HG02973 (cell line): ENCODE measurements at regions not wholly inside any gene's neighbourhood (a gene's known extent, or its start where the extent isn't known, plus 50 kb on each side); places are given as distances from the start of the nearest gene placed in this dataset.
A peak's percentile ranks its signal among the peaks of the same experiment; 100 is the strongest.
"Not testable (repeated sequence)": the region's sequence is repeated elsewhere in the genome, so short reads cannot be mapped to it uniquely, and the experiment has no call there.

ENCODE experiments used
- ATAC-seq: cut with Tn5 transposase; IDR thresholded peaks from one replicate; pipeline ENCODE4 v1.9.1; 2021; ENCODE audit warnings: moderate library complexity; ENCODE audit not compliant: unreplicated experiment

DNA sequence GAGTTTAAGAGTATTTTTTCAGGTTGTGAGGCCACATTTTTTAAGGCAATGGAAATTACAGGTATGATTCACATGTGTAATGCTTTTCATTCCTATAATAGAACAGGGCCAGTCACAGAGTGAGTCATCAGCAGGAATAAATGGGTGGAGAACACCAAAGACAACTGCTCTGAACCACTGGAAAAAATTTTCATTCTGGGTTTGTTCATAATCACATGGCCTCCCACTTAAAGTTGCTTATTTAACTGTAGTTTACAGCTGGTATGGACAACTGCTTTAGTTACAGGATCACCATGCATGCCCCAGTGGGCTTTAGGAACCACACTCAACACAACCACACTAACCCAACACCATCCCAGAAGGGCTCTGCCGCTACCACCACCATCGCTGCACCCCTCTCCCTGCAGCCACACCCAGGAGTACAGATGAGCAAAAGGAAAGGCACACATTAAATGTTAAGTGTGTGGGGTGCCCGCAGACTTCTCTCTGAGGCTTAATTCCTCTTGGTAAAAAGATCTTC, 107.0 kb upstream of the DST start:
- no peak for ATAC-seq

DNA sequence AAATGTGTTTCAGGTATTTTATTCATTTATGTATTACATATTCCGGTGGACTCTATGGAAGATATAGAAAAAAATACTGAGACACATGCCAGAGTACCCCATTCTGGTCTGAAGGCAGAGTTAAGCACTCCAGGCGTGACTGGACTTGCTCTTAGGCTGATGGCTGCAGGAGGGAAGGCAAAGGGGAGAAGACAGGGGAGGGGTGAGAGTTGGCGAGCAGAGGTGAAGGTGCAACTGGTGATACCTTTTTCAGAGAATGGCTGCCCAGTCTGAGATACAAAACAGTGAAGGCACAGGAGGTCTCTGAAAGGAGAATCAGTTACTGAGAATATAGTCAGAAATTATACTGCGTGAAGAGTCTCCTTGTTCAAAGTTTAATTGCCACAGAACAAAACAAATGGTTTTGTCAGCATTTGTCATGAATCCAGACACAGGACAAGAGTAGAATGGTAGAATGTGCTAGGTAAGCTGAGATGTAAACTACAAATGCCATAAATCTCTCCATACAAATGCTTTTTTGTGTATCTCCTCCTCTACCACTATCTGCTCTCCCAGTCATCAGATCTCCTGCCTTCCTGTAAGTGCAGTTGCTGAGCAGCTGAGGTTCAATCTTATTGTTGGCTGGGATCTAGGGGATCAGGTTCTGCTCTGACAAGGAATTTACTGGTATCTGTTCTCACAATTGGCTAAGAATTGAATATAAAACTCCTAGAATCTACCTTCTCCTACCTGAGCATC, 104.2 kb upstream of the DST start:
- no peak for ATAC-seq

DNA sequence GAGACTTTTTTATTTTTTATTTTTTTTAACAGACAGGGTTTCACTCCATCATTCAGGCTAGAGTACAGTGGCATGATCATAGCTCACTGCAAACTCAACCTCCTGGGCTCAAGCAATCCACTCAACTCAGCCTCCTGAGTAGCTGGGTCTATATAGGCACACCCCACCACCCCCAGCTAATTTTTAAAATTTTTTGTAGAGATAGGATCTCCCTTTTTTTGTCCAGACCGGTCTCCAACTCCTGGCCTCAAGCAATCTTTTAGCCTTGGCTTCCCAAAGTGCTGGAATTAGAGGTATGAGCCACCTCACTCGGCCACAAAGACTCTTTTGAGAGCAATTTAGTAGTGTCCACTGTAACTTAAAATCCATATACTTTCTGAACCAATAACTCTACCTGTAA, 103.3 kb upstream of the DST start:
- no peak for ATAC-seq

- no peak for ATAC-seq
Measured at GRCh38 chr6:56745081-56745480, 102.4 kb upstream of the DST start.

GRCh38 chr6:56744528-56744927, 101.8 kb upstream of the DST start:
- ATAC-seq, result no peak

DNA sequence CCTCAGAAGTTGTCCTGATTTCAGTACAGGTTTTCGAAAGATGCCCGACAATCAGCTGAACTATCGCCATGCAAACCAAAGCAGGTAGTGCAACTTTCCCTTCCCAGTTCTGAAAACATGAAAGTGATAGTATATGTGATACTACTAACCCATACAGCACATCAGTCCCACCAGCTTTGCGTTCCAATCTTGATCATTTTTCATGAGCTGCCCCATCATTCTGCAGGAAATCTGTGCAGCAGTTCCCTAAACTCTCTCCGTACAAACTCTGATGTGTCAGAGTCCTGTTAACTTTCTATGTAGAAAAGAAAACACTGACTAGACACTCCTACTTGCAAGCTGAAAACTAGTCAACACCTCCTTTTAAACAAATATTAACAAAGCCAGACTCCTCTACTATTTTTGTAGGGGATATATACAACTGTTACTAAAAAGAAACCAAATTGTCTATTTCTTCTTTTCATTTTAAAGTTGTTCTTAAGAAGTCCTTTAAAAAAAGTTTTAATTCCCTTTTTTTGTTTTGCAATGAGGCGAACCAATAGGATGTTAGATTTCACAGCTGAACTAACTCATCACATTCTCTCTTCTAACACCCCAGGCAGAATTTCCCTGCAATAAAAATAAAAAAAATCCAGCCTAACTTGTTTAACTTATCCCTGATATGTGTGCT, 99.6 kb upstream of the DST start:
- peak; percentile 70 for ATAC-seq

GRCh38 chr6:56741472-56741871, 98.8 kb upstream of the DST start:
- no peak for ATAC-seq

DNA sequence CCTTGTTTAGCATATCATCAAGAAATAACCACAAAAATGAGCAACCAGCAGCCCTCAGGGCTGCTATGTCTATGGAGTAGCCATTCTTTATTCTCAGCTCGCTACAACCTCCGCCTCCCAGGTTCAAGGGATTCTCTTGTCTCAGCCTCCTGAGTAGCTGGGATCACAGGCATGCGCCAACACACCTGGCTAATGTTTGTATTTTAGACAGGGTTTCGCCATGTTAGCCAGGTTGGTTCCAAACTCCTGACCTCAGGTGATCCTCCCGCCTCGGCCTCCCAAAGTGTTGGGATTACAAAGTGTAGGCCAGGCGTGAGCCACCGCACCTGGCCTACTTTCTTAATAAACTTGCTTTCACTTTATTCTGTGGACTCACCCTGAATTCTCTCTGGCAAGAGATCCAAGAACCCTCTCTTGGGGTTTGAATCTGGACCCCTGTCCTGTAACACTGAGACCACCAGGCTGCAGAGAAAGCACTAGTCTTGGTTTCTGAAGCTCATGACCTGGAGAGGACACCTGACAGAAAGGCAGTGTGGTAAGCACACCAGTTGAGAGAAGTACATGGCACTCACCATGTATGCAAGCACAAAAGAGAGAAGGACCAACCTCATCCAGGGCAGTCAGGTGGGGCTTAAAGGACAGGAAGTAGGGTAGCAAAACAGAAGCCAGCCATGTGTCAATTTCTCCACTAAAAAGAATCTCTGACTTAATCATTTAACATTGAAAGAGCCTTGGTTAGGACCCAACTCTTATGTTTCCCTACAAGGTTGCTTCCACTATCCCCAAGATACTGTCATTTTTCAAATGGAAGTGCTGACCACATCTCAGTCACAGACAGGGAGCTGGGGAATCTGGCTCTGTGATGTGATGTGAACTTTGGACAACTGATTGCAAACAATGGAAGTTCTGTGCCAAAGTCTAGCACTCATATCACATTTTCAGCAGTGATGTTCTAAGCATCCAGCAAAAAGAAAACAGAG, 97.4 kb upstream of the DST start:
- no peak for ATAC-seq

- no peak for ATAC-seq
Measured at GRCh38 chr6:56736804-56737203, 94.1 kb upstream of the DST start.

- ATAC-seq, result no peak
Measured at GRCh38 chr6:56734335-56734734, 91.6 kb upstream of the DST start.

- ATAC-seq, result no peak
Measured at GRCh38 chr6:56733211-56733697, 90.6 kb upstream of the DST start.

DNA sequence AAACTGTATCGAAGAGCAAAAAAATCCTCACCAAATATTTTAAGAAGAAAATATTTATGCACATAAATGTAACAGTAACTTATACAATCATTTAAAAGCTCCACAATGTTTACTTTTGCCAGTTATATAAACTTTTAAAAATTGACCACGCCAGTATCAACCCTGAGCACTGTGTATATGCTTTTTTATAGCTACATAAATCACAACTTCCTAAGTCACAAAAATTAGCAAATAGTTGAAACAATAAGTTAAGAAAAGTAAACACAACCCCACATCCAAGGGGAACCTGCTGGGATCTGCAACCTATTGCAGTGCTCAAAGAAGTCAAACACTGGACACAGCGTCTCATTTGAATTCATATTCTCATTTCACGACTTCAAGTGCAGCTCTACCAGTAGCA, 89.8 kb upstream of the DST start:
- no peak for ATAC-seq

DNA sequence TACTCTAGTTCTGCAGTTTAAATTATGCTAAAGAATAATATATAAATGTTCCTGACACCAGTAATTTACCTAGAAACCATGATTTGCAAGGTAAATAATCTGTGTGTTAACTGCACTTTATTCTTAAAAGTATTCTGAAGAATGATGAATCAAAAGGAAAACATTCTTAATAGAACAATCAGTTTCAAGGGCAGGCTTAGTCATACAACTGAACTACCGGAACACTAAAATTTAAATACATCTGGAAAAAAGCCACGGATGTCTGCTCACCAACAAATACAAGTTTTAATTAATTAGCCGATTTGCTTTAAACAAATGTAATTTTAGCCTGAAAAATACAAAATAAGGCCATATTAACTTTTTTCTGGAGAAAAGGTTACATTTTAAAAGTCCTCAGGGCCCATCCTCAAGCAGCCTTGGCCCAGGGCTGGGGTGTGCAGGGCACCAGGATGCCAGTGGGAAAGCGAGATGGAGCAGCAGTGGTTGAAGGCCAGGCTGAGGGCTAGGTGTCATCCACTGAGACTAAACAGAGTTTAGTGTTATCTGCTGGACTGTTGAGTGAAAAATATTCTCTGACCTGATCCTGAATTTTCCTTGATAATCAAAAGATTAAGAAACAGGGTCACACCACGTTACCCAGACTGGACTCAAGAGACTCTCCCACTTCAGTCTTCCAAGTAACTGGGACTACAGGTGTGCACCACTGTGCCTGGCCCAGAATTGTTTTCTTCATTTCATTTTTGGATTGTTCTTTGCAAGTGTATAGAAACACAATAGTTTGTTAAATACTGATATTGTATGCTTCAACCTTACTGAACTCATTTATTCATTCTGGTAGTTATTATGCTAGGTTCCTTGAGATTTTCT, 88.2 kb upstream of the DST start:
- ATAC-seq, result no peak

DNA sequence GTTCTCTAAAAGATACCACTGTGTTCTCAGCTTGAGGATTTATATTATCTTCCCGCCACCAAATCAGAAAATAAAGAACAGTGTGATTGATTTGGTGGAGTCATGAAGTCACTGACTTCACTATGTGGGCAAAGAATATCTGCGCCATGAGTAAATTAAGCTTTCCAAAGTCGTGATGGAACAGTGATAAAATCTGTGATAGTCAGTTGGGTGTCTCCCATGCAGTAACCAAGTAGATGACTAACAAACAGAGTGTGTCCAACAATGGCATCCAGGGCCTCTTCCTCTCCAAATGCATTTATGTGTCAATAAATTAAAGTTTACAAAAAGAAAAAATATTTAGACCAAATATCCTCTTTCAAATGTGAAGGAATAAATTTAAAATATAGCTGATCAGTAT, 87.0 kb upstream of the DST start:
- no peak for ATAC-seq

DNA sequence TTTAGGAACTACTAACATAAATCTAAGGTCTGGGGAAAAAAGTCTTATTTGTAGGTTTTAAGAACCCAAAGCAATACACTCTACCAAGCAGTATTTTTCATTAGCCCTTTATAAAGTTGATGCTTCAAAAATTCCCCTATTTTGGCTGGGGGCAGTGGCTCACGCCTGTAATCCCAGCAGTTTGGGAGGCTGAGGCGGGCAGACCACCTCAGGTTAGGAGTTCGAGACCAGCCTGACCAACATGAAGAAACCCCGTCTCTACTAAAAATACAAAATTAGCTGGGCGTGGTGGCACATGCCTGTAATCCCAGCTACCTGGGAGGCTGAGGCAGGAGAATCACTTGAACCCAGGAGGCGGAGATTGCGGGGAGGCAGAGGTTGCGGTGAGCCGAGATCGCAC, 86.5 kb upstream of the DST start:
- not testable (repeated sequence) for ATAC-seq

- ATAC-seq, result no peak
Measured at GRCh38 chr6:56727097-56727850, 84.6 kb upstream of the DST start.

DNA sequence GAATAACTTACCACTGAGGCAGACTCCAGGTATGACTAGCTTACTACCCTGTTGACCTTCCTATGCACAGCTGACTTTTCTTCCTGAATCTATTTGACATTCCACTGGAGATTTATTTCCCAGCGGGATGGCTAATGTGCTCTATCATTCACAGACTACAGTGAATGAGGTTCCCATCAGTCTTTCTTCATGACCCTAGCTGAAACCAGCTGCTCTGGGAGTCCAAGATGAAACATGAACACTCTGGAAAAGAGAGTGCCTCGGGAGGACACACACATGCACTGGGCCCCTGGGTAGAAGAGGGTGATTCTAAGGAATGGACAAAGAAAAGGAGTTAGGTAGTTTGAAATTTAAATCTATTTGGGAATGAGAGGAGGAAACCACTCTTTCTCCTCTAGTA, 82.6 kb upstream of the DST start:
- no peak for ATAC-seq

DNA sequence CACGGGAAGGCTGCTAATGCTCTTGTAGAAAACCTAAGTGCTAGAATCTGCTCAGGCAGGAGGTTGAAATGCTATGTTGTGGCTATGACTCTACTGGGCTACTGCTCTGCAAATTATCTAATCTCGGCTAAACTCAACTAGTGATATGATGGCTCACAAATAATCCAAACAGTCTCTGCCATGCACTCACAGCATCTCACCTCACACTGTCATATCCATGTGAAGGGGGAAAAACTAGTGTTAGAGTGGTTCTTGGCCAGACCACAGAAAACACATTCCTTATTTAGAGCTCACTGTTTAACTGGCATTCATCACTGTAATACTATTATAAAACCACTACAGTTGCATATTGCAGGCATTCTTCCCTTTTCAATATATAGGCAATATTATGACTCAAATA, 81.8 kb upstream of the DST start:
- no peak for ATAC-seq

DNA sequence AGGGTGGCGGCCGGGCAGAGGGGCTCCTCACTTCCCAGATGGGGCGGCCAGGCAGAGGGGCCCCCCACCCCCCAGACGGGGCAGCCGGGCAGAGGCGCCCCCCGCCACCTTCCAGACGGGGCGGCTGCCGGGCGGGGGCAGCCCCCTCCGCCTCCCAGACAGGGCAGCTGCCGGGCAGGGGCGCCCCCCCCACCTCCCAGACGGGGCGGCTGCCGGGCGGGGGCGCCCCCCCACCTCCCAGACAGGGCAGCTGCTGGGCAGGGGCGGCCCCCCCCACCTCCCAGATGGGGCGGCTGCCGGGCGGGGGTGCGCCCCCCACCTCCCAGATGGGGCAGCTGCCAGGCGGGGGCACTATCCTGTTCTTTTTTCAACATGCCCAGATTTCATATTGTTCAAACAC, 78.2 kb upstream of the DST start:
- no peak for ATAC-seq

- ATAC-seq, result not testable (repeated sequence)
Measured at GRCh38 chr6:56720202-56720601, 77.5 kb upstream of the DST start.
